Kidney capillary endothelial cell (primary cell): ENCODE measurements at regions not wholly inside any gene's neighbourhood (a gene's known extent, or its start where the extent isn't known, plus 50 kb on each side); places are given as distances from the start of the nearest gene placed in this dataset.

ENCODE experiments used
- DNase-seq: peaks from one replicate; pipeline ENCODE4 v3.0.0-alpha.2; 2018; ENCODE audit warnings: low spot score

GRCh38 chr14:100399052-100399849 lies 76.1 kb downstream of the SLC25A47 start:
- no peak for DNase-seq

GRCh38 chr14:100400115-100400514 lies 77.0 kb downstream of the SLC25A47 start:
- DNase-seq = no peak

GRCh38 chr14:100401031-100401692 lies 78.0 kb downstream of the SLC25A47 start:
- no peak for DNase-seq

- DNase-seq = no peak
Observed at GRCh38 chr14:100401792-100402191, 78.7 kb downstream of the SLC25A47 start.

DNA sequence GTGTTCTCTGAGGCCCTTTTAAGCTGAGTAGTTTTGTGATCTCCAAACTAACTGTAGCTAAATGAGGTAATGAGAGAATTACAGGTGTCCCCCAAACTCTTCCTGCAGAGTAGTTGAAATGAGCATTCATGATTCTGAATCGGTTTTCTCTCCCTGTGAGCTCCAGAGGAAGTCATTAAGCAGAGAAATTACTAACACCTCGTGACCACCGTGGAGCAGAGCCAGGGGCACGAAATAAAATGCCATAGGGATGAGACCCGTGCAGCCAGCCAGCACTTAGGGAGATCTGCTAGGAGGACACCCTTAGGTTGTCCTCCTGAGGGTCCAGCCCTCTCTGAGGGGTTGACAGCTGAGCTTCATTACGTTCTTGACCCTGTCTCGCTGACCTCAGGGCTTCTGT lies 79.5 kb downstream of the SLC25A47 start:
- no peak for DNase-seq

DNA sequence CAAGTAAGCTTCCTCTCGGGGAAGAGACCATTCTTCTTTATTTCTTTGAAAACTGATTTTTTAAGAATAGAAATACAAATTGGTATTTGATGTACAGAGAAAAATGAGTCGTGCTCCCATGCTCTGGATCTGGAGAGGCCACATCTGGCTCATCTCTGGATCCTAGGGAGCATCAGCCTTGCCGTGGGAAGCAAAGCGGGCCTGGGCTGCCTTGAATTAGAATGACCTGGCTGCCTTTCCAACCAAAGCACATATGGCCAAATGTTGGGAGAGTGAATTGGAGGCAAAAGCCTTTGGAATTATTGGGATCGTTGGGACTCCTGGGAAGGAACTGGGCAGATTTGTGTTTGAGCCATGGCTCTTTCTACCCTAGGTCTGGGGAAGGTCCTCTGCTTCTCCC lies 80.0 kb downstream of the SLC25A47 start:
- DNase-seq = no peak

DNA sequence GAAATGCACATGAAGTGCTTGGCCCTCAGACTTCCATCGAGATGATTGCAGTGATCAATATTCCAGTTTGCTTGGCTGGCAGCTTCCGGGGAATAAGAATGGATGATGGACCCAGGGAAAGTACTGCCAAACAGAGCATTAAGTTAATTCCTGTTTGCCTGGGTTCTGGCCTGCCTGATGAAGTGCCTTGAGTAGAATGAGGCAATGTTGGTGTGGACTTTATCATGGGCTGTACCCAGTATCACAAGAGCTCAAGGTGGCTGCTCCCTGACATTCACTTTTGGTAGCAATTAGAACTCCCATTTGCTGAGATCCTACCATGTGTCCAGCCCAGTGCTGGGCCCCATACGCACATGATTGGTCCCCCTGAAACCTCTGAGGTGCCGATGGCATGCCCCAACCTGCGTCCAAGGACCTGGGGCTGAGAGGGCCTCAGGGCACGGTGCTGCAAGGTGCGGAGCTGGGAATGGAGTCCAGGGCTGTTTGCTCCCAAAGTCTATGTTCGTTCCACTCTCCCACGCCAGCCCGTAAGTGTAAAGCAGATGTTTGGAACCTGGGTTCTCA lies 80.7 kb downstream of the SLC25A47 start:
- no peak for DNase-seq

- DNase-seq = no peak
Observed at GRCh38 chr14:100404419-100404818, 81.3 kb downstream of the SLC25A47 start.

- no peak for DNase-seq
Observed at GRCh38 chr14:100405760-100406455, 82.8 kb downstream of the SLC25A47 start.

DNA sequence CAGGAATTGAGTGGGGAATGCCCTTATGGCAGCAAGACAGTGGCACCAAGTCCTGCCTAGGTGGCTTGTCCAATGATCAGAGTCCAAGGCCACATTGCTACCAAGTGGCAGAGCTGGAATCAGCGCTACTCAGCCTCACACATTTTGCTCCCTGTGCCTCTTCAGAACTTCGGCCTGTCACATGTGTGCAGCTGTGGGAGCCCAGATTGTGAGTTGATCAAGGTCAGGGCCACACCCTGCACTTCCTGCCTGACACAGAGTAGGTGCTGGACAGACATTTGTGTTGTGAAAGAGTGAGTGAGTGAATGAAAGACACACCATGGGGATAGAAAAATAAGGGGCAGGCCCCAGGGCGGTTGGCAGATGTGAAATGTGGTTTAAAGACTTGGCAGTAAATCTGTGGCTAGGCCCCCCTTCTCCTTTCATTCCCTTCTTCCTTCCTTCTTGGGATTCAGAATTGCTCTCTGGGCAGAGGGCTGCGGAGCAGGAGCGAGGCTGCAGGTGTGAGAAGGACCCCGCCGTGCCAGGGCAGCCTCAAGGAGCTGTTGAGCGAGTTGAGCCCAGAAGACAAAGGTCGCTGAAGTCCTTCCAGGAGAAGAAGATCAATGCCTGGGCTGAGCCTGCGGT lies 83.5 kb downstream of the SLC25A47 start:
- DNase-seq = no peak

- no peak for DNase-seq
Observed at GRCh38 chr14:100407376-100408102, 84.4 kb downstream of the SLC25A47 start.

GRCh38 chr14:100408350-100409002 lies 85.3 kb downstream of the SLC25A47 start:
- no peak for DNase-seq

DNA sequence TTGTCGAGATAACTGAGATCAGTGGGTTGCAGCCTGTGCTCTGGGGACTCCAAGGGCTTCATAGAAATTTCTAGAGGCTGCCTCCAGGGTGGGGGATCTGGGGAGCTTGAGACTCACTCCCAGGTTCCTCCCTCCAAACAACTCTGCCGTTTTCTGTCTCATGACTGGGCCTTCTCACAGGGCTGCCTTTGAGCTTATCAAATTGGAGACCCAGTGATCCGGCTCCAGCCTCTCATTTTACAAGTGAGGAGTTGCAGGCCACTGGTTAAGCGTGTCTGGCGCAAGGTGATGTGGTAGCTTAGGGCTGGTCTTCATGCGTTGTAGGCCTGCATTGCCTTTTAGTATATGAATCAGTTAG lies 85.8 kb downstream of the SLC25A47 start:
- no peak for DNase-seq

GRCh38 chr14:100409651-100410050 lies 86.5 kb downstream of the SLC25A47 start:
- no peak for DNase-seq

GRCh38 chr14:100410056-100410565 lies 87.0 kb downstream of the SLC25A47 start:
- no peak for DNase-seq

DNA sequence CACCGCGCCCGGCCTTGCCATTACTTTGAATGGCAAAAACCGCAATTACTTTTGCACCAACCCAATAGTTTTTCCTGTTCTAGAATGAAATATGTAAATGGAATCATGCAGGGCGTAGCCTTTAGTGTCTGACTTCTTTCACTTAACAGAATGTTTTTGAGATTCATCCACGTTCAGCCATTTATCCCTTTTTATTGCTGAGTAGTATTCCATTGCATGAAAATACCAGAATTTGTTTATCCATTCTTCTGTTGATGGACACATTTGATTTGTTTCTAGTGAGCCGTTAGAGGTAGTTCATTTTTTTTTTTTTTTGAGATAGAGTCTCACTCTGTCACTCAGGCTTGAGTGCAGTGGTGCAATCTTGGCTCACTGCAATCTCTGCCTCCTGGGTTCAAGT lies 90.6 kb downstream of the SLC25A47 start:
- DNase-seq = no peak

- DNase-seq = no peak
Observed at GRCh38 chr14:100415226-100415625, 92.1 kb downstream of the SLC25A47 start.

- DNase-seq = no peak
Observed at GRCh38 chr14:100416081-100416680, 93.0 kb downstream of the SLC25A47 start.

- DNase-seq = peak; percentile 92
Observed at GRCh38 chr14:100416921-100417860, 94.1 kb downstream of the SLC25A47 start.
